ENCODE measurements at regions not wholly inside any gene's neighbourhood (a gene's known extent, or its start where the extent isn't known, plus 50 kb on each side); places are given as distances from the start of the nearest gene placed in this dataset.

GRCh38 chr2:167771628-167772027 is 475.8 kb downstream of the STK39 start:
- TF ChIP-seq, protein P1, sequence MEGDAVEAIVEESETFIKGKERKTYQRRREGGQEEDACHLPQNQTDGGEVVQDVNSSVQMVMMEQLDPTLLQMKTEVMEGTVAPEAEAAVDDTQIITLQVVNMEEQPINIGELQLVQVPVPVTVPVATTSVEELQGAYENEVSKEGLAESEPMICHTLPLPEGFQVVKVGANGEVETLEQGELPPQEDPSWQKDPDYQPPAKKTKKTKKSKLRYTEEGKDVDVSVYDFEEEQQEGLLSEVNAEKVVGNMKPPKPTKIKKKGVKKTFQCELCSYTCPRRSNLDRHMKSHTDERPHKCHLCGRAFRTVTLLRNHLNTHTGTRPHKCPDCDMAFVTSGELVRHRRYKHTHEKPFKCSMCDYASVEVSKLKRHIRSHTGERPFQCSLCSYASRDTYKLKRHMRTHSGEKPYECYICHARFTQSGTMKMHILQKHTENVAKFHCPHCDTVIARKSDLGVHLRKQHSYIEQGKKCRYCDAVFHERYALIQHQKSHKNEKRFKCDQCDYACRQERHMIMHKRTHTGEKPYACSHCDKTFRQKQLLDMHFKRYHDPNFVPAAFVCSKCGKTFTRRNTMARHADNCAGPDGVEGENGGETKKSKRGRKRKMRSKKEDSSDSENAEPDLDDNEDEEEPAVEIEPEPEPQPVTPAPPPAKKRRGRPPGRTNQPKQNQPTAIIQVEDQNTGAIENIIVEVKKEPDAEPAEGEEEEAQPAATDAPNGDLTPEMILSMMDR (IDR thresholded peaks at IDR 0.05), result no peak
- TF ChIP-seq POLR2A (IDR thresholded peaks at IDR 0.05), result no peak
